ENCODE measurements at regions not wholly inside any gene's neighbourhood (a gene's known extent, or its start where the extent isn't known, plus 50 kb on each side); places are given as distances from the start of the nearest gene placed in this dataset.

DNA sequence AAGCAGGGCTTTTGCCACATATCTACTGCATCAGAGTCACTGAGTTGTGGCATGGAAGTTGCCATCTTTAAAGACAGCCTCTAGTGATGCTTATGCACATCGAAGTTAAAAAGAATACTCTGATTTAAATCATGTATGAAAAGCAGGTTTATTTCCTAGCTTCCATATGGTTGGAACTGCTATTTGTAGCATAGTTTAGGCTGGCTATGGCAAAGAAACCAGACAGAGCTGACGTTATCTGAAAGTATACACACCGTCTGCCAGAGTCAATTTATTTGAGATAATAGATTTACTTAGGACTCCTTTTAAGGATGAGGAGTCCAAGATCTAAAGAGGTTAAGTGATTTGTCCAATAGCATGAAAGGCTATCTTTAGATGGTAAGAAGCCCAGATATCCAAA, 536.9 kb upstream of the ADGRL4 start:
- no peak for TF ChIP-seq EZH2 (IDR thresholded peaks at IDR 0.05; ENCODE audit: borderline replicate concordance, low read depth, low read length, poor library complexity, severe bottlenecking)
- TF ChIP-seq, protein P1, sequence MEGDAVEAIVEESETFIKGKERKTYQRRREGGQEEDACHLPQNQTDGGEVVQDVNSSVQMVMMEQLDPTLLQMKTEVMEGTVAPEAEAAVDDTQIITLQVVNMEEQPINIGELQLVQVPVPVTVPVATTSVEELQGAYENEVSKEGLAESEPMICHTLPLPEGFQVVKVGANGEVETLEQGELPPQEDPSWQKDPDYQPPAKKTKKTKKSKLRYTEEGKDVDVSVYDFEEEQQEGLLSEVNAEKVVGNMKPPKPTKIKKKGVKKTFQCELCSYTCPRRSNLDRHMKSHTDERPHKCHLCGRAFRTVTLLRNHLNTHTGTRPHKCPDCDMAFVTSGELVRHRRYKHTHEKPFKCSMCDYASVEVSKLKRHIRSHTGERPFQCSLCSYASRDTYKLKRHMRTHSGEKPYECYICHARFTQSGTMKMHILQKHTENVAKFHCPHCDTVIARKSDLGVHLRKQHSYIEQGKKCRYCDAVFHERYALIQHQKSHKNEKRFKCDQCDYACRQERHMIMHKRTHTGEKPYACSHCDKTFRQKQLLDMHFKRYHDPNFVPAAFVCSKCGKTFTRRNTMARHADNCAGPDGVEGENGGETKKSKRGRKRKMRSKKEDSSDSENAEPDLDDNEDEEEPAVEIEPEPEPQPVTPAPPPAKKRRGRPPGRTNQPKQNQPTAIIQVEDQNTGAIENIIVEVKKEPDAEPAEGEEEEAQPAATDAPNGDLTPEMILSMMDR (conservative IDR thresholded peaks at IDR 0.05; ENCODE audit: low read depth, low read length), result no peak

All from A673 (cell line).